Vagina (tissue), 2 donors: ENCODE measurements at regions not wholly inside any gene's neighbourhood (a gene's known extent, or its start where the extent isn't known, plus 50 kb on each side); places are given as distances from the start of the nearest gene placed in this dataset.

ENCODE experiments used
- DNase-seq, 2 donors: peaks; one replicate each; pipeline ENCODE4 v3.0.0-alpha.2; 2017; ENCODE audit errors: extremely low spot score in 2 of 2
- H3K27ac ChIP-seq: fragments of 200-600 bp; sonication (generic); one replicate; pipeline ENCODE4 v1.5.1; 2019
- H3K27me3 ChIP-seq: fragments of 200-600 bp; sonication (generic); one replicate; pipeline ENCODE4 v1.5.1; 2019
- H3K36me3 ChIP-seq, 2 donors: fragments of 200-600 bp; sonication (generic); one replicate each; pipeline ENCODE4 v1.5.1; 2017 to 2019
- H3K4me1 ChIP-seq: fragments of 200-600 bp; sonication (generic); one replicate; pipeline ENCODE4 v1.5.1; 2019
- H3K4me3 ChIP-seq, 2 donors: fragments of 200-600 bp; sonication (generic); 1 replicate in 1 of 2; 2 replicates in 1 of 2; pipeline ENCODE4 v1.5.1; 2016 to 2019
- H3K9me3 ChIP-seq: fragments of 200-600 bp; sonication (generic); one replicate; pipeline ENCODE4 v1.5.1; 2019
- CTCF ChIP-seq, 3 experiments: fragments of 450-650 bp in 2 of 3; fragments of 200-600 bp in 1 of 3; sonication (generic) in 1 of 3; IDR thresholded peaks; one replicate each; pipeline ENCODE4 v1.5.1; 2017 to 2019; ENCODE audit warnings: antibody characterized with exemption in 3 of 3, mild to moderate bottlenecking in 2 of 3, moderate library complexity in 2 of 3
- POLR2A ChIP-seq, 2 donors: fragments of 450-650 bp; IDR thresholded peaks; one replicate each; pipeline ENCODE4 v1.6.1; 2017; ENCODE audit warnings: antibody characterized with exemption in 2 of 2, mild to moderate bottlenecking in 2 of 2, moderate library complexity in 2 of 2
- POLR2AphosphoS5 ChIP-seq, 2 donors: sonication (generic); formaldehyde crosslinking; IDR thresholded peaks; one replicate each; pipeline ENCODE4 v1.9.0; 2017; ENCODE audit warnings: antibody characterized with exemption in 2 of 2, mild to moderate bottlenecking in 2 of 2, low read depth in 1 of 2; ENCODE audit not compliant: insufficient read depth in 1 of 2
- intact Hi-C: fragments of 100-400 bp; cut with DNase I; formaldehyde crosslinking; loops from one replicate; pipeline ENCODE4 v1.15.1; 2023

- Histone ChIP-seq H3K4me1 (no peaks in the 10 kb centered on the region), H3K9me3 (no peaks in the 10 kb centered on the region), H3K4me3 (no peak overlapping the region), H3K27me3 (no peaks in the 10 kb centered on the region), H3K27ac (no peak overlapping the region), H3K36me3 (no peaks in the 10 kb centered on the region)
- intact Hi-C loops, result no loop called here
- no peak for DNase-seq
- TF ChIP-seq POLR2A (IDR thresholded peaks at IDR 0.05) (no peak), CTCF (IDR thresholded peaks at IDR 0.05) (no peak), POLR2AphosphoS5 (IDR thresholded peaks at IDR 0.05; ENCODE audit: insufficient read depth in 1 of 2, low read depth in 1 of 2) (no peak)
Measured at GRCh38 chr4:110850461-110851442, 227.9 kb upstream of the PITX2 start.

DNA sequence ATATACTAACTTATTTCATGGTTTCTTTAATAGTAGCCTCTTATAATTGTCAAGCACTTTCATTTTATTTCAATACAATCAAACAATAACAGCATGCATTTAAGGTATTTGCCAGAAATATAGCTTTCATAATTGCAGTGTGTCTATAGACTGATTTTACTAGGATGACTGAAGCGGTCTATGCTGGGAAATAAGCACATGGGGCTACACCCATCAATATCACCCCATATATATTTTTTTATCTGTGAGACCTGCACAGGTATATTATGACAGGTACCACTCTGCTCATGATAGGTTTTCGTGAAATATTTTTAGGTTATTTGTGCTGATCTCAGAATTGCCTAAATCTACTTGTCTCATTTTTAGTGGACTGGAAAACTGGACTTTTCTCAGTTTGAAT lies 229.1 kb upstream of the PITX2 start:
- no peak for DNase-seq
- TF ChIP-seq CTCF (IDR thresholded peaks at IDR 0.05), result no peak
- intact Hi-C loops, result no loop called here
- H3K27me3 ChIP-seq, result no peaks in the 10 kb centered on the region
- no peaks in the 10 kb centered on the region for H3K9me3 ChIP-seq
- no peak overlapping the region for H3K4me3 ChIP-seq
- no peaks in the 10 kb centered on the region for H3K36me3 ChIP-seq
- no peak overlapping the region for H3K27ac ChIP-seq
- H3K4me1 ChIP-seq, result no peaks in the 10 kb centered on the region

- TF ChIP-seq POLR2A (IDR thresholded peaks at IDR 0.05), result no peak
- TF ChIP-seq POLR2AphosphoS5 (IDR thresholded peaks at IDR 0.05; ENCODE audit: insufficient read depth in 1 of 2, low read depth in 1 of 2), result no peak
- TF ChIP-seq CTCF (IDR thresholded peaks at IDR 0.05), result no peak
- no peak overlapping the region for H3K27ac ChIP-seq
Measured at GRCh38 chr4:110852793-110853192, 229.9 kb upstream of the PITX2 start.

GRCh38 chr4:110853242-110853641 lies 230.4 kb upstream of the PITX2 start:
- Histone ChIP-seq H3K4me3 (no peak overlapping the region), H3K27me3 (no peaks in the 10 kb centered on the region), H3K27ac (no peak overlapping the region), H3K9me3 (no peaks in the 10 kb centered on the region), H3K4me1 (no peaks in the 10 kb centered on the region), H3K36me3 (no peaks in the 10 kb centered on the region)
- intact Hi-C loops, result no loop called here
- no peak for DNase-seq
- TF ChIP-seq CTCF (IDR thresholded peaks at IDR 0.05), result no peak
- no peak for TF ChIP-seq POLR2A (IDR thresholded peaks at IDR 0.05)
- no peak for TF ChIP-seq POLR2AphosphoS5 (IDR thresholded peaks at IDR 0.05; ENCODE audit: insufficient read depth in 1 of 2, low read depth in 1 of 2)

More at GRCh38 chr4:110852793-110853192, 229.9 kb upstream of the PITX2 start:
- H3K27me3 ChIP-seq, result no peaks in the 10 kb centered on the region
- intact Hi-C loops, result no loop called here
- H3K36me3 ChIP-seq, result no peaks in the 10 kb centered on the region
- H3K9me3 ChIP-seq, result no peaks in the 10 kb centered on the region
- H3K4me3 ChIP-seq, result no peak overlapping the region
- DNase-seq, result no peak
- H3K4me1 ChIP-seq, result no peaks in the 10 kb centered on the region

- Histone ChIP-seq H3K36me3 (no peaks in the 10 kb centered on the region), H3K4me1 (no peaks in the 10 kb centered on the region), H3K27ac (no peak overlapping the region), H3K4me3 (no peak overlapping the region), H3K9me3 (no peaks in the 10 kb centered on the region), H3K27me3 (no peaks in the 10 kb centered on the region)
- TF ChIP-seq POLR2AphosphoS5 (IDR thresholded peaks at IDR 0.05; ENCODE audit: insufficient read depth in 1 of 2, low read depth in 1 of 2) (no peak), POLR2A (IDR thresholded peaks at IDR 0.05) (no peak), CTCF (IDR thresholded peaks at IDR 0.05) (no peak)
- DNase-seq, result no peak
- intact Hi-C loops, result no loop called here
Measured at GRCh38 chr4:110854021-110854678, 231.3 kb upstream of the PITX2 start.
